ENCODE measurements at regions not wholly inside any gene's neighbourhood (a gene's known extent, or its start where the extent isn't known, plus 50 kb on each side); places are given as distances from the start of the nearest gene placed in this dataset.

DNA sequence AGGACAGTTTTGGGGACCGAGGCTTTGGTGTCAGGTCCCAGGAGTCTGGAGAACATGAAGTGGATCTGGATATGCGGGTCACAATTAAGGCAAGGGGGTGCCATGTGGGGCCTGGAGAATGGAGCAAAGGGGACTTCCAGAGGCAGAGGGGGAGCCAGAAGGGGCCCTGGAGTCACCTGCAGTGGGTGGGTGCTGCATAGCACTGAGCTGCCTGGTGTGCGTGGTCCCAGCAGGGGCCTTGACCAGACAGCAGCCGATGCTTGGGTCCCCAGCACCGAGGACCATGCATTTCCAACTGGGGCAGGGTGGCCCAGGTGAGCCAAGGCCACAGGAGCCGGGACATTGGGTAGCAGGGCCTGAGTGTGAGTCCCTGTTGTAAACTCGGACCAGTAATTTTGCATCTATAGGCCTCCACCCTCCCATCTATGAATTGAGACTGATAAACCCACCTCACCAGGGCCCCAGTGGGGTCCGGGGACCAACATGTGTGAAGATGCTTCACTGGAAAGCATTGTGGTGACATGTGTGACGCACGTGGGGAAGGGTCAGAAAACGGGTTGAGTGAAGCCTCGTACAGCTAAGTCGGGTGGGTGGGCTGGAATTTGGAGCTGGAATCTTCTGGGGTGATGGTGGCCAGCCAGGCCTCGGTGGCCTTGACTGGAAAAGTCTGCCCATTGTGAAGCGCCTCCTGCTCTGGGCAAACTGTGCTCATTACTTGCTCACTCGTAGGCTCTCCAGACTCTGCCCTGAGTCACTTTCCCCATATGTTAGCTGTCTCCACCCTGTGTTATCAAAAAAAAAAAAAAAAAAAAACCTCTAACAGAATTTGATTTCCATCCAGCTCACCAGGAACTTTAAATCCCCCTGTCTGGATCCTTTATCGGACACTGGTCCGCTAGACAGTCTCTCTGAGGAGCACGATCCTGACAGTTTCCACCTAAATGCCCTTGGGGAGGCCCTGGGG is 90.5 kb upstream of the ZNF469 start:
- DNase-seq, result peak; percentile 19

DNA sequence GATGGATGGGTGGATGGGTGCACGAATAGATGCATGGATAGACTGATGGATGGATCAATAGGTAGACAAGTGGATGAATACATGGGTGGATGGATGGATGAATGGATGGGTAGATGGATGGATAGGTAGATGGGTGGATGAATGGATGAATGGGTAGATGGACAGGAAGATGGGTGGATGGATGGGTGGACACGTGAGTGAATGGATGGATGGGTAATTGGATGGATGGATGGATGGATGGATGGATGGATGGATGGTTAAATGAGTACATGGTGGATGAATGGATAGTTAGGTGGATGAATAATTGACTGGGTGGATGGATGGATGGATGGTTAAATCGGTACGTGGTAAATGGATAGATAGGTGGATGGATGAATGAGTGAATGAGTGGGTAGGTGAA is 89.7 kb upstream of the ZNF469 start:
- peak; percentile 1 for DNase-seq

DNA sequence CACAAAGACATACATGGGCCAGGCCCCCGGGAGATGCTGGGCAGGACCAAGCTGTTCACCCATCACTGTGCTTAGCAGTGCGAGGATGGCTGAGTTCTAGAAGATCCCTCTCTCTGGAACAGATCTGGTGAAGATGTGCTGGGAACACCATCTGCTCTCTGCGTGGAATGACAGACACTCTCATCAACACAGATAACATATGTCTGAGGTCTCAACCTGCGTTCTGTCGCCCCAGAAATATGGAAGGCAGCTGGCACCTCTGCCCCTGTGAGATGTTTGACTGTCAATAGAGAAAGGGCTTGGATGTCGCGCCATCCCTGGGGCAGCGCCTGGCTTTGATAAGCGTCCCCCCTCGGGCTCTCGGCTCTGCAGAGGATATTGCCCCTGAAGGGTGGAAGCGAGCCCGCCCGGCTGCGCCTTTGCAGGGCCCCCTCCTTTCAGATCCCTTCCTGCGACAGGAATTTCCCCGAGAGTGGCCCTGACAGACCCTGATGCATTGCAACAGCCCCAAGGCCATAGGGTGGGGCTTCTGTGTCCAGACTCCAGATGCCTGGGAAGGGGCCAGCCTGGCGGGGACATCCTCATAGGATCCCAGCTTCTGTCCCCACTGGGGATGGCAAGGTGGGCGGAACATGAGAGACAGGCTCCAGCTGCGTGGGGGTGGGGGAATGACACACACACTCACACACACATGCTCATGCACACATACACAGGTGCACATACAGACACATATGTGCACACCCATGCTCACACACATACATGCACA is 86.9 kb upstream of the ZNF469 start:
- DNase-seq, result peak; percentile 31

DNA sequence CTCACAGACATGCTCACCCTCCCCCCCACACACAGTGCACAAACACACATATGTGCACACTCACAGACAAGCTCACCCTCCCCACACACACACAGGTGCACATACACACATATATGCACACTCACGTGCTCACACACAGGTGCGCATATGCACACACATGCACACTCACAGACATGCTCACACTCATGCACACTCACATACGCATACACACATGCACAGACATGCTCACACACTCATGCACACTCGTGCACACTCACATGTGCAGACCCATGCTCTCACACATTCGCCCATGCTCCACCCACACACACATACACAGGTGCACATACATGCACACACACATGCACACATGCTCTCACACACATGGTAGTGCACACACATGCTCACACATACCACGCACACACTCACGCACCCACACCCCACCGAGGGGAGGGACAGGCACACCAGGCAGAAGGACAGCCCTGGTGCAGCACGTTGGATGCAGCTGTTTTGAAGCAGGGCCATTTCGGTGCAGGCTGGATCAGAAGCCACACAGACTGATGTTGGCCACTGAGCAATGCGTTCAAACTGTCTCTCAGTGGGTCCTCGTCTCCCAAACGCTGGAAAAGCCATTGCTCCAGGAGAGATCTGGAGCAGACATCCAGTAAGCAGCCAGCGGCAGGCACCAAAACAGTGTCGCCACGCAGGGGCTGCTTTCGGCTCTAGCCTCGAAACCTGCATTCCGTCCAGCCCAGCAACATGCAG is 86.2 kb upstream of the ZNF469 start:
- DNase-seq, result peak; percentile 22

DNA sequence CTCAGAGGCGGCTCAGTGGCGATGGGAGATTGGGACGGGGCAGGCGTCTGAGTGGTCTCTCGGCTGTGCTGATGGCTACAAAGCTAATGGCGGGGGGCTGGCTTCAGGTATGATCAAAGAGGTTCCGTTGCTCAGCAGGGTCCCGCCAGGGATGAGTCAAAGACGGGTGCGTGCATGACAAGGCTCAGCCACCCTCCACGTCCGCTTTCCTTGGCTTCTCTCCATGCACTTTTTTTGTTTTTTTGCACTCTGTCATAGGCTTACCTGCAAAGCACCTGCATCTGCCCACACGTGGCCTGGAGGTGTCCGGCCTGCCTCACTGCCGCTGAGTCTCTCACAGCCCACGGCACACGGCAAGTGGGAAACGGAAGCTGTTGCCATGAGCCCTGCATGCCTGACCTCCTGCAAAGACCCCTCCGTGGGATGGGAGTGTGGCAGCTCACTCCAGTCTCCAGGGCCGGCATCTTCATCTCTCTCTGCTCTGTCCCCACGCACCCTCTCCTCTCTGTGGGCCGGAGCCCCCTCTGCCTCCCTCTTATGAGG is 85.5 kb upstream of the ZNF469 start:
- peak; percentile 7 for DNase-seq

DNA sequence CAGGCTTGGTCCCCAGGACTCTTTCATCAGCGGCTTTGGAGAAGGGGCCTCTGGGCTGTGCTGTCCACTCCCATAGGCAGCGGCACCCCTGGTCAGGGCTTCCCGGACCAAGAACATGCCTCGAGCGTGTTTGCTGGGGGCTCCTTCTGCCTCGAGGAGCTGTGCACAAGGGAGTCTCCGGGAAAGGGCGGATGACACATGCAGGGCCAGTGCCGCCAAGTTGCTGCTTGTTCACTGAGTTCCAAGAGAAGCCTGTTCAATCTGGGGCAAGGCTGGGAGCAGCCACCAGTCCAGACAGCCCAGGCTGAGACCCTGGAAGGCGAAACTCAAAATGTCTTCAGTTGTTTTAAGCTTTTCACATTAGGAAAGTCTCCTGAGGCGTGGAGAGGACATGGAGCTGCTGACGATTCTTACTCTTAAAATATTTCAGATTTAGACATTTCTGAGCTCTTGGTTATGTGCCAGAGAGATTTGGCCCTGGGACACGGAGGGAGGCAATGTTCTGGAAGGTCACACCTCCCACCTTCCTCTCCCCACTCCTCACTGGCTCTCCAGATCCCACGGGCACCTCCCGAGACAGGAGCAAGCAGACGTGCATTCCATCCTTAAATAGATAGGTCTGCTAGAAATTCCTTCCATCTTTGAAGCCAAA is 84.5 kb upstream of the ZNF469 start:
- no peak for DNase-seq

DNA sequence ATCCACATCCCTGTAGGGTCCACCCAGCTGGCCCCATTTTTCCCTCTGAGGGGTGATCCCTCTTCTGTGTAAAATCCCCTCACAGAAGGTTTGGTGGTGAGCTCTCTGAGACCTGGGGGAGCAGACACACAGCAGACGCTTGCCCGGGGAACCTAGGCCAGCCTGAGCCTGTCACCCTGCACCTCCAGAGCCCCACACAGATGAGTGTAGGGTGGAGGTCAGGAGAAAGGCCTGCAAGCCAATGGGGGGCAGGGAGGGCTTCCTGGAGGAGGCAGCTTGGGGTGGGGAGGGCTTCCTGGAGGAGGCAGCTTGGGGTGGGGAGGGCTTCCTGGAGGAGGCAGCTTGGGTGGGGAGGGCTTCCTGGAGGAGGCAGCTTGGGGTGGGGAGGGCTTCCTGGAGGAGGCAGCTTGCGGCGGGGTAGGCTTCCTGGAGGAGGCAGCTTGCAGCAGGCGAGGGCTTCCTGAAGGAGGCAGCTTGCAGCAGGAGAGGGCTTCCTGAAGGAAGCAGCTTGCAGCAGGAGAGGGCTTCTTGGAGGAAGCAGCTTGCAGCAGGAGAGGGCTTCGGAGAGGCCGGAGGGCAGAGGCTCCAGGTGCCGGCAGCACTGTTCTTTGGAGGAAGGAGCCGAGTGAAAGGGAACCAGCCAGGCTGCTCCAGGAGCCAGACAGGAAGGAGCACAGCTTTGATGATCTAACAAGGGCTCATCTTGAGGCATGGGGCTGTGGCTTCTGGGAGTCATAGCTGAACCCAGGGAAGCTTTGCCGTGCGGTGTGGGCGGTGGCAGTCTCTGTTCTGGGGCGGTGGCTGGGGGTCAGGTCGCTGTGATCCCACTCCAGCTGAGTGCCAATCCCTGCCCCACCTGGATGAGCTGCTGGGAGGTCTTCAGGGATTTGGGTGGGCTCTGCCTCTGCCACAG is 83.7 kb upstream of the ZNF469 start:
- no peak for DNase-seq

DNA sequence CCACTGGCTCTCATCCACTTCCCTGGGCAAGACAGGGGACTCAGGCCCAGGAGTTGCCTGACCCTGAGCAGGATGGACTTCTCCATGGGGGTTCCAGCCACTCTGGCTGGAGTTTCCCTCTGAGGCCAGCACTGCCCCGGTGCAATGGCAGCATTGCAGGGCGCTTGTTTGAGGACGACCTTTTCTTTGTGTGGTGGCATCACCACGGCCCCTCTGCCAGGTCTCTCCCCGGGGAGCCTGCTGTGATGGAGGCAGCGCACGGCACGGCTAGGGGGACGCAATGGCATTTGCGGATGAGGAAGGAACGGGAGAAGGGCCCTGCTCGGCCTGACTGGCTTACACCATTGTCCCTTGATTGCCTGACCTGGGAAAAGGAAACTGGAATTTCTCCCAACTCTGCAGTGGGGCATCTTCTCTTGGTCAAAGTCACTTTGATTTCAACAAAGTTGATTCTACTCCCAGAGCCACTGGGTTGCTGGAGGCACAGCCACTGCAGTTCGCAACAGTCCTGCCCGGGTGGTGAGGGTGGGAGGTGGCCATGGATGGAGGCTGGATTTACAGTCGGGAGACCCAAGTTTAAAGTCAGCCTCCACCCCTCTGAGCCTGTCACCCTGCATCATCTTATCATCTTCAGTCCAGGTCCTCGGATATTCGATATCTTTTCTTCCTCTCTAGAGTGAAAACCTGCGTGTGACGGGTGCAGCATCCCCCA is 82.9 kb upstream of the ZNF469 start:
- DNase-seq, result no peak

DNA sequence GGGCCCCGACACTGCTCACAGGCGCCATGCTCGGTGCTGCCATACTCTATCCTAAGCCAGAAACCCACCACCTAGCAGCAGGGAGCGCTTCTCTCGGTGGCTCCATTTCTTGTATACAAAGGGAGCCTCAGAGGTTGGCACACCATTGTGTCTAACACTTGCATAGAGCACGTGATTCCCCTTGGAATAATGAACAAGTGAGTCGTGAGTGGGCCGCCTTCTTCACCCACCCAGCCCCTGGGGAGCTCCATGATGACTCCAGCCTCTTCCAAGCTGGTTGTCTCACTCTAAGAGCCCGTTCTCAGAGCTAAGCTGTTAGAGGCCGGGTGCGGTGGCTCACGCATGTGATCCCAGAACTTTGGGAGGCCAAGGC is 82.3 kb upstream of the ZNF469 start:
- no peak for DNase-seq

DNA sequence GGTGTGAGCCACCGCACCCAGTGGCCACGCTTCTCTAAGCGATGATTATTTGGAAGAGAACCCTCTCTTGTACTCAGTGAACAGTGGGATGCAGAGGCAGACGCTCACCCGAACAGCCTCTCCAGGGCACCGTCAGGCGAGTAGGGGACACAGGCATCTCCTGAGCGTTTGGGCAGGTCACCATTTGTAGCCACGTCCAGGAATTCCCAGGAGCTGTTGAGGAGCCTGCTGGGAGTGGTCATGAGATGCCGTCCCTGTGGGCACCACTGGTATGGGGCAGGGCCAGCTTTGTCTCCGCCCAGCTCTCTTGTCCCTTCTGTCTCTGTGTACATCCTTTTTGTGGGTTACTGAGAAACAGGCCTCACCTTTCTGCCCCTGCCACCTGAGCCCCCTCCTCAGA is 81.3 kb upstream of the ZNF469 start:
- DNase-seq, result no peak

DNA sequence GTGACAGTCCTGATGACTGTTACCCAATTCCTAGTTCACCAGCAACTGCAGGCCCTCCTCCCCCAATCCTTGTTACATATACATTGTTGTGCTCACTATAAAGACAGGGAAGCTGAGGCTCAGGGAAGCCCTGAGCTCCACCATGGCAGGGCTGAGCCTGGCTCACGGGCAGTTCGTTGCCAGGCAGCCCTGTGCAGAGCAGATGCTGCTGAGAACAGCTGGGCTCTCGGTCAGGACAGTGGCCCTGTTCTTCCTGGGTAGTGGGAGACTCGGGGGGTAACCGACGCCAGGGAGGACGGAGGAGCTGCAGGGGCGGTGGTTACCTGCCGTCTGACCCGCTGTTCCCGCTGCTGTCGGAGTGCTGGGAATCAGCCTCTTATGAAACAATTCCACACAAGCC is 80.9 kb upstream of the ZNF469 start:
- no peak for DNase-seq

DNA sequence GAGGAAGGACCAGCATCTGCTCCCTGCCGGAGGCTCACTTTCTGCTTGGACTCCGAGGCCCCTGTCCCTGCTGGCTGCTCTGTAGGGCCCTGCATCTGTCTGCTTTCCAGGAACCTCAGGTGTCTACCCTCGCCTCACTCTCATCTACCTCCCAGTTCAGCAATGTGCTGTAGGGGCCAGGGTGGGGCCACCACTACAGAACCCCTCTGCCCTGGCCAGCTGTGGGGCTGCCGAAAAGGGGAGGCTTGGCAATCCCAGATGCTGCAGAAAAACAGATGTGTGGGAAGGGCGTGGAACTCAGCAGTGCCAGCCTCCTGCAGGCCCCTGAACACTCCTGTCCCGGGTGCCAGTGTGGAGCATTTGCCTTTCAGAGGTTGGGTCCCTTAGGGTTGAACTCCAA is 80.1 kb upstream of the ZNF469 start:
- no peak for DNase-seq

DNA sequence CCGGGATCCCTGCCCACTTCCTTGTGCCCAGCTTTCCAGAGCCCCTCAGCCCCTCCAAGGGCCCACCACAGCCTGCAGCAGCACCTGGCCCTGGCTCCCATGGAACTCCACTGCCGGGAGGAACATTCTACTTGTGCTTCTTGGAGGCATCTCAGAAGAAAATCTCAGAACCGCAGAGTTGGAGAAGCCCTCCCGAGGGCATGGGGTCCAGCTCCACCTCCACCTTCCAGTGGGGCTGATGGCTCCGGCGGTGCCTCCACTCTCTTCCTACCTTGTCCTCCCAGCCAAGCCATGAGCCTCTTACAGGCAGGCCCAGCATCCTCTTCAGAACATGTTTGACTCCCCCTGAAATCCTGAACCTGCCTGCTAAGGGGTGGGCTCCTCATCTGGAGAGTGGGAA is 79.4 kb upstream of the ZNF469 start:
- DNase-seq, result no peak

DNA sequence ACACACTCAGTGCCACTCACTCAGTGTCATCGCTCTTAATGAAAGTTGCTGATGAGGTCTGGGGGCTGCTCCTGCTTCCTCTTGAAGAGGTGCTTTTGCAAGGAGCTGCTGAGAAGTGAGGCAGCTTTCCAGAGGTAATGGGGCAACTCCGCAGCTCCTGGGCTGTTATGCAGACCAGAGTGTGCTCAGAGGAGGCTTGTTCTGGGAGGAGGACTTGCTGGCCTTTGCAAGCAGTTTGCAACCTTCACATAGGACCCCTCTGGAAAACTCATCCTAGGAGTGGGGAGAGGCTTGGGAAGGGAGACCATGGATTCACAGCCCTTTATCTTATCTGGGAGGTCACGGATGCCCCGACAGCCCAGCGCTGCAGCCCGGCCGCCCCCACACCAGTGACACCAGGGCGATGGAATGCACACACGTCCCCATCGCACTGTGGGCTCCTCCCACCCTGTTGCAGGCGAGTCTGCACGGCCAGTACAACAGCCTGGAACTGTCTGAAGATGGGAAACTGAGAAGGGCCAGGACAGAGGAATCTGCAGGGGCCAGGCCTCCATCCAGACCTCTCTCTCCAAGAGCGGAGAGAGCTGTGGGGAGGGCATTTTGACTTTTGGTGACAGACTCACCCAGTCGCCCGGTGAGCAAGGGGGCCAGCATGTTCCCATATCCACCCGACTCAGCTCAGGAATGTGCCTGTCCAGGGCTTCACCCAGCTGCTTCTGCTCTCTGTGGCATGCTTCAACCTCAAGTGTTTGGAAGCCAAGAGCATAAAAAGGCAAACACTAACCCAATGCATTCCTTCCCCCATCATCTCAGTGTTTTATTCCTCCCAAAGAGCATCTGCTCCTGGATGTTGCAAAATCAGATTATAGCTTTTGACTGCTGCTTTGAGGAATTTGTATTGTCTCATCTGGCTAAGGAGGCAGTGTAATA is 78.6 kb upstream of the ZNF469 start:
- DNase-seq, result peak; percentile 62

DNA sequence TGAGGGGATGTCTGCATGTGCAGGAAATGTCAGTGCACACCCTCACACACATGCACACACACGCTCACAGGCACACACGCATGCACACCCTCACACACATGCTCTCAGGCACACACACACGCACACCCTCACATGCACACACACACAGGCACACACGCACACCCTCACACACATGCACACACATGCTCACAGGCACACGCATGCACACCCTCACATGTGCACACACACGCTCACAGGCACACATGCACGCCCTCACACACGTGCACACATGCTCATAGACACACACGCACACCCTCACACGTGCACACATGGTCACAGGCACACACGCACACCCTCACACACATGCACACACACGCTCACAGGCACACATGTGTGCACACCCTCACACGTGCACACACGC is 77.6 kb upstream of the ZNF469 start:
- DNase-seq, result no peak

DNA sequence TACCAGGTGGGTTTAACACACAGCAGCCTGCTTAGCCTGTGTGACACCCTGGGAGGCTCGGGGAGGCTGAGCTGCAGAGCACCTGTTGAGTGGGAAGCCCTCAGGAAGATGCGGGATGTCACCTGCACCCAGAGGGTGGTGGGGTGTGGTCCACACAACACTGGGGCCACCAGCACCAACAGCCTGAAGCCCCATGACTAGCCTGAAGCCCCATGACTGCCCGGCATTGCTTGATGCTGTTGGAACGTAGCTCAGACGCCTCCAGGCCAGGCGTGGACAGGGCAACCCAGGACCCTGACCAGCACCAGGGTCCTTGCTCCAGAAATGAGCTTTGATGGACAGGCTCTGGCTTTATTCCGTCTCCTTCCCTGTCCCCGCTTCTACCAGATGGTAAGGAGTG is 76.3 kb upstream of the ZNF469 start:
- DNase-seq, result no peak

DNA sequence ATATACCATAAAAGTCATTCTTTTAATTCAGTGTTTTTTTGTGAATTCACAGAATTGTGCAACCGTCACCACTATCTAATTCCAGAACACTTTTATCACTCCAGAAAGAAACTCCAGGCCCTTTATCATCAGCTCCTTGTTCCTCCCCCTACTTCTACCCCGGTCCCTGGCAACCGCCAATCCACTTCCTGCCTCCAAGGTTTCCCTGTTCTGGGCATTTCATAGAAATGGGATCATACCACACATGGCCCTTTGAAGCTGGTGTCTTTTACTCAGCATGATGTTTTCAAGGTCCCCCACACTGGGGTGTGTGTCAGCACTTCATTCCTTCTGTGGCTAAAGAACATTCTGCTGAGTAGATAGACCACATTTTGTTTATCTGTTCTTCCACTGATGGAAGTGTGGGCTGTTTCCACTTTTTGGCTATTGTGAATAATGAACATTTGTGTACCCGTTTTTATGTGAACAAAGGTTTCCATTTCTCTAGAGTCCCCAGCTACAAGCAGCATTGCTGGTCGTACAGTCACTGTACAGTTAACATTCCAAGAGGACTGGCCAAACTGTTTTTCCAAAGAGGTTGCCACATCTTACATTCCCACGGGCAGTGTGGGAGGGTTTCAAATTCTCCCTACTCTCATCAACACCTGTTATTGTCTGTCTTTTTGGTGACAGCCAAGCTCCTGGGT is 75.8 kb upstream of the ZNF469 start:
- no peak for DNase-seq

DNA sequence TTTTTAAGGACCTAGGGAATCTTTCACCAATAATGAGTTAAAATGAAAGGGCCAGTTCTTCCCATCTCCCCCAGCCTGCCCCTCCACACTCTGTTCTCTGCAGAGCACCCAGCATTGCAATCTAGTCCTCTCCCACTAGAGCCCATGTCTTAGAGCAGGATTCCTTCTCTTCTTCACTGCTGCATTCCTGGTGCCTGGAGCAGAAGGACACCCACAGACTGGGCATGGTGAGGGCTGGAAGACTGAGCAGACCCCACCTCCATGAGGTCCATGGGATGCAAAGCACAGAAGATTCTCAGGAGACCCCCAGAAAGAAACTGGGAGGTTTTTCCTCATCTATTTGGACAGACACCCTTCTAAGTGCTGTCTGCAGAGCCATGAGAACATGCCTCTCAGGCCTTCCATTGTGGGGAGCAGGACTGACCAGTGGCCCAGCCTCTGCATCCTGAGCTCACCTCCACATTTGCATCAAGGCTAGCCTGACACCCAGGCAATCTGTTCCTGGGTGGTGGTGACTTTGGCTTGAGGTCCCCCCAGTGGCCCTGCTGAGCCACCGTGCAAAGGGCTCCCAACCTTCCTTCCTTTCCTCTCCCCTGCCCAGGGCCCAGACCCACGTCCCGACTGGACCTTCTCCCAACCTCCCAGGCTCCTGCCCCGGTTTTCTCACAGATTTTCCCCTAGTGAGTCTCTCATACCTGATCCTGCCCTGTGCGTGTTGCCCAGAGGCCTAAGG is 74.2 kb upstream of the ZNF469 start:
- no peak for DNase-seq

Measured in left hindlimb (tissue), 1 donor.